ENCODE measurements at regions not wholly inside any gene's neighbourhood (a gene's known extent, or its start where the extent isn't known, plus 50 kb on each side); places are given as distances from the start of the nearest gene placed in this dataset.

DNA sequence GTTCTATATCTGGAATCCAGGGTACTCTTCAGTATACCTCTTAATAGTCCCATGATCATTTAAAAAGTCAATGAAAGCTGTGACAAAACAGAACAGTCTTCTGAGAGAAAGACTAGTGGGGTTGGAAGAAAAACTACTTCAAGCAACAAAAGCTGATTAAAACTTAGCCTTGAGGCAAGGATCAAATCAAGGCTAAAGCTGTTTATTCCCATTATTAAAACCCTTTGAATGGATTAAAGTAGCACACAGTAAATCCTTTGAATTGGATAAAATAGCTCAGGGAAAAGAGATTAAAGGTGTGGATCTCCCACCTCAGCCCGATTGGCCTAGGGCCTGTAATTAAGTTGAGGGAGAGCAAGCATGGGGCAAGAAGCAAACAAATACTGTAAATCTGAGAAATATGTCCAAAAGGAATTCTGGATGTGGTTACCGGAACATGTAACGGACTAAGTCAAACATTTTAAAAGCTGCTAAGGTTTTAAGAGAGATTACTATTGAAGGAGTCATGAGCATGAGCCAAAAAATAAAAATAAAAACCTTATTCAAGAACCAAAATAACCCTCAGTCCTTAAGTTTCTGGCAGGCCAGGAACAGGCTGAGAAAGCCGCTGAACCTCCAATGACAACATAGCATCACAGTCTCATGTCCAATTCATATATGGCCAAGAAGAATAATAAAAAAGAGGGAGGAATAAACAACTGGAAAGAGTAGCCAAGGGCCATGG lies 257.3 kb upstream of the NEIL3 start:
- no peak for DNase-seq

GRCh38 chr4:177057186-177057585 lies 252.5 kb upstream of the NEIL3 start:
- DNase-seq = no peak

- DNase-seq = no peak
These were observed 245.6 kb upstream of the NEIL3 start for GRCh38 chr4:177064116-177064515.

- DNase-seq = no peak
These were observed 244.8 kb upstream of the NEIL3 start for GRCh38 chr4:177064729-177065394.

GRCh38 chr4:177066746-177067145 lies 242.9 kb upstream of the NEIL3 start:
- DNase-seq = no peak

GRCh38 chr4:177070533-177071058 lies 239.1 kb upstream of the NEIL3 start:
- no peak for DNase-seq

DNA sequence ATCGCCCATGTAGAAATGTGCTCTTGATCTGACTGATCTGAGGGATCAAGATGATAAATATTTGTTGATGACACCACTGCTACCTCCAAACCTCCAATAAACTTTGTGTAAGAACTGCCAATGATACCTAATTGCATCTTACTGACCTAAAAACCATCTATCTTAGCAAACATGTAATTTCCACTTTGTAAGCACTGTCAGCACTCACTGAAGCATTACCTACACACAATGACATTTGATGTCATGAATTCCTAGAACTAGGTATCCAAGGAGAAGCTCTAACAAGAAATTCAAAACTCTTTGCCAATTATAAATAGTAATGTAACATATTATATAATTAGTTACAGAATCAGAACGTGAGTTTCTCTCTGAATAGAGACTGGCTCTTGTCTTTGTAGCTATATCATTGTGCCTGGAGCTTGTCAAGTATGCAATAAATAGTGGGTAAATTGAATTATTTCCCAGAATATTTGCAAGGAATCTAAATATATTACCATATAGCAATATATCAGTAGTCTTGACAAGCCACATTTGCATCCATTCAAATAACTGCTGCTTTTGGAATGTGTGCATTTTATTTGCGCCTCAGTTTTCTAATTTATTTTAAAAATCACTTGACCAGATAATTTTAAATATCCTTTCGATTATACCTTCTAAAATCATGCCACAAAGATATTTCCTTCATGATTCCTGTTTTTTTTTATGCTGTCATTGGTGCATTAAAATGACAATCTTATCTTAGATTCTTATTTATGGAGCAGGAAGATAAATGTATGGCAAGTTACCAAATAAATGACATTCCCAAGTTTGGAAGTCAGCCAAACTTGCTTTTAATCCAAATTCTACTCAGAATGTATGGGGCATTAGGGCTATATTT lies 232.3 kb upstream of the NEIL3 start:
- DNase-seq = no peak

DNA sequence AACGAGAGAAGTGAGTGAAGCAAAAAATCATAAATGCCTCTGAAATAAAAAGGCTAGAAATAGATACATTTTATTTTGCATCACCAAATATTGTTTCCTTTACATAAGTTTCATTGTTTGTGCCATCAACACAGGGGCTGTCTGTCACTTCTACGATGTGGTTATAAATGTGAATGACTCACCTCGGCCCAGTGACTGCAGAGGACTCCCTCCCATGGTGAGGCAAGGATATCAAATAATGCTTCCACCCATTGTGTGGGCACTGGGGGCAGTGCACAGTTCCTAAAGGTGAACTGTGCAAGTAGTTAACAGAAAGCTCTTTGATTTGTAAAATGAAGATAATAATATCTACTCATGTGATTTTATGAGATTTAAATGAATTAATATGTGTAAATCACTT lies 230.3 kb upstream of the NEIL3 start:
- DNase-seq = no peak

DNA sequence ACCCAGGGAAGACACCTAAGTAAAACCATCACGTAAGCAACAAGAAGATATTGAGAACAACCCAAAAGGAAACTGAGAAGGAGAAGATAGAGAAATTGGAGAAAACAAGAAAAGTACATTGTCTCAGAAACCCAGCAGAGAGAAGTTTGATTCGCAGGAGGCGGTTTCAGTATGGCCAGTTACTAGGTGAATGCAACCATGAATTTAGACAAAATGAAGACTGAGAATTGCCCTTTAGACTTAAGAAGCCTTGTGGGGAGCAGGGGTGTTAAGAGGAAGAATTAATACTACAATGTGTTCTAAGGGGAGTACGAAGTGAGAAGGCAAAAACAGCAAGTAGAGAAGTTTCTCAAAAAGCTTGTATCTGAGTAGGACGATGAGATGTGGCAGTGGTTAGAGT lies 229.3 kb upstream of the NEIL3 start:
- no peak for DNase-seq

DNA sequence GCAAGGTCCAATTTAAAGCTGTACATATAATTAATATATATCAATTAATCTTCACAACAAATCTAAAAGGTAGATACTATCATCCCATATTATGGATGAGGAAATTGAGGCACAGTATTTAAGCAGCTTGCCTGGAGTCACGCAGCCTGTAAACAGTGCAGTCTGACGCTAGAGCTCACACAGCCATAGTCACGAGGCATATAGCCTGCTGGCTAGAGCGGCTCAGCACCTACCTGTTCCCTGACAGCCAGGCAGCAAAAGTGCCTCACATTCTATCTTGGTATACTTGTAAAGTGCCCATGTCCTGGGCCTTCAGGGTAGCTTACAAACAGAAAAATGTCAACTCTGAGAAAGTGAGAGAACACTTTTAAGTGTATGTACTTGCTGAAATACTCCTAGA lies 222.6 kb upstream of the NEIL3 start:
- no peak for DNase-seq

- no peak for DNase-seq
These were observed 222.2 kb upstream of the NEIL3 start for GRCh38 chr4:177087499-177087898.

DNA sequence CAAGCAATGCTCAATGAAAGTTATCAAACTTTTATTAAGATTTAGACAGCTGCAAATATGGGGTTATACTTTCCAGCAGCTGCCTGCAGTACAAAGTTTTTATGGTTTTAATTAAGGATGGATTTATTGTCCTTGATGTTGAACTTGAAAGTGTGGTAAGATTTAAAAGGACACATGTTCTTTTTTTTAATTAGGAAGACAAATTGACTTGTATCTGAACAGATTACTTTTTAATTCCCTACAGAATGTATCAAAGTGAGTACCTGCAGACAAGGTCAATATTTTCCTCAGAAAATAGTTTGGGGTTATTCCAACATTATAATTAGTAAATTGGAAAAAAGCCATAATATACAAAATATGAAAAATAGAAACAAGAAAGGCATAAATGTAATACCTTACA lies 218.2 kb upstream of the NEIL3 start:
- no peak for DNase-seq

DNA sequence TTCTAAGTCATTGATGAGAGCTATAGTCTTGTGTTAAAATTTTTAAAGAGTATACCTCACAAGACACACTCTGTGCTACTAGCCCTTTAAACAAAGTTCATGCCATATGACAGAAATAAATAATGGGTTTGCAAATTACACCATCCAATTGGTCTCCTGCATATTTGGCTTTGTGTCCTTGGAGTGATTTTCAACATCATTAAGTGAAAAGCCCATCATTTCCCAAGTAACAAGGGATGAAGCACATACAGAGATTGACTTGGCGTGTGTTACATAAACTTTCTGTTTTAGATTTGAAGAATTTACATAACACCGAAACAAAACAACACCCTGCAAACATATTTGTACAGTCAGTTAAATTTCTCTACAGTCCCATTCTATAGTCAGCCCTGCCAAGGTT lies 216.9 kb upstream of the NEIL3 start:
- DNase-seq = no peak

DNA sequence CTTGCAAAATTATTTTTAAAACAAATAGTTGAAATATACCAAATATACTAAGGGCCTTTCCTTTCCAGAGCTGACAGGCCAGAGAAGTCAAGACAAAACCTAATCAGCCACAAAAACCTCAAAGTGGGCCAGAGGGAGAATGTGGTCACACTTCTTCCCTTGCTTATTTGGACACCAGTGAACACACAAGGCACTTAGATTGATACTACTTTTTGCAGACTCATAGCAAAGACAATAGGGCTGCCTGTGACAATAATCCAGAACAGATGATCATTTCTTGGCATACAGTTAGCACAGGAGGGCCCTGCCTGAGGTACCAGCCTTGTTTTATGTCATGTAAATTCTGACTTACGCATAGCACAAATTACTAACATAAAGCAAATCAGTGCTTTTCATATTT lies 215.7 kb upstream of the NEIL3 start:
- DNase-seq = no peak

DNA sequence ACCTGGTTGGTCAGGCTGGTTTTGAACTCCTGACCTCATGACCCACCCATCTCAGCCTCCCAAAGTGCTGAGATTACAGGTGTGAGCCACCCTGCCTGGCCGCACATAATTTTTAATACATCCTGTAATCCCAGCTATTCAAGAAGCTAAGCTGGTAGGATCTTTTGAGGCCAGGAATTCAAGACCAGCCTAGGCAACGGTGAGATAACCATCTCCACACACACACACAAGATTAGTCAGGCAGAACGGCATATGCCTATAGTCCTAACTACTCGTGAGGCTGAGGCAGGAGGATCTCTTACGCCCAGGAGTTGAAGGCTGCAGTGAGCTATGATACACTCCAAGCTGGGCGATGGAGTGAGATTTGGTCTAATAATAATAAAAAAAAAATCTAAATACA lies 212.4 kb upstream of the NEIL3 start:
- no peak for DNase-seq

DNA sequence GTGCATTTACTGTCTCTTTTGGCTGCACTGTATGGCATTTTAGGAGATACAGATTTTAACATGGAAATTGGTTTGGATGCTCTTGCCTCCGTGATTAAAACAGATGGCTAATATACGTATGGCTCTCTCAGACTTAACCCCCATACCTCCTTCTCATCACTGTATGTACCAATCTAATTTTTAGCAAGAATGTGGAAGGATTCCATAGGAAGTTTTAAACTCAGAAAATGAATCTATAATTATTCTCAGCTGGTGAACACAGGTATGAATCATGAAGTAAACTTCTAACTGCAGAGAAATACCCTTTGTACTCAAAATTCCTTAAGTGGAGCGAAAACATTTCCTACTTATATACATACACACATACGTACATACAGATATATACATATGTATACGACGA lies 210.5 kb upstream of the NEIL3 start:
- no peak for DNase-seq

- no peak for DNase-seq
These were observed 209.4 kb upstream of the NEIL3 start for GRCh38 chr4:177100307-177100706.

DNA sequence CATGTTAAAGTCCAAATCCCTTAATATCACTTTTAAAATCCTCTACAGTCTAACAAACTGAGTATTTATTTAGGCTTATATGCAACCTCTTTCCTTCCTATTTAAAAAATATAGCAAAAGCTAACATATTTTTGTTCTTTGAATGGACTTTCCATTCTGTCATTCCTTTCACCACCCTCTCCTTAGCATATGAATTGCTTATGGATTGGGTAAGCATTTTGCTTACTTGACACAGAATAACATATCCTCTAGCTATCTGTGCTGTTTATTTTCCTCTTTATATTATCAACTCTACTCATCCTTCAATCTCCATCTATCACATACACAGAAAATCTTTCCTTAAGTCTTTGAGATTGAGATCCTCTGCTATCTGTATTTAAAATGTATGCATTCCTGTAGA lies 206.1 kb upstream of the NEIL3 start:
- no peak for DNase-seq

GRCh38 chr4:177105536-177105935 lies 204.1 kb upstream of the NEIL3 start:
- no peak for DNase-seq

DNA sequence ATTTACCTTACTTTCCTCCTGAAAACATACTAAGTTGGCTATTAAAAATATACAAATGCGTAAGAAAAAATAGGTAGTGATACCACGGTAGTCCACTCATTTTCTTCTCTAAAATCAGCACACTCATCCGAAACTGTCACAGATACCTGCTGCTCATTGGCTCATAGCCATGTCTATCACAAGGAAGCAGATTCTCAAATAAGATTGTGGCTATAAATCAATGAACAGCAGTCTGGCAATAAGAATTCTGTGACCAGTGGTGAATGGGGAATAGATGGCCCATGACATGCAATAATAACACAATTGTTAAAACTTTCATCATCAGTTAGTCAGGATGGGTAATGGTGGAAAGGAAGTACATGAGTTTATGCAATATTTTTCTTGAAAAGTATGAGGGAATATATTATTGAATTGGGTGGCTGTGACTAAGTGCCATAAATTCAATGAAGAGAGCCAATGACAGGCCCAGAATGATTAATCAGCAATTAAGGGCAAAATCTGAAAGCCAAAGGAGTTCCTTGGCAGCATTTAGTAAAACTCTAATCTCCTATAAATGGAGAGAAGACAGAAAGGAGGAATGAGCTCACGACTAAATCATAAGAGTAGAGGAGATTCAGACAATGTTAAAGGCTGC lies 202.3 kb upstream of the NEIL3 start:
- DNase-seq = no peak

GRCh38 chr4:177108708-177109107 lies 201.0 kb upstream of the NEIL3 start:
- no peak for DNase-seq

DNA sequence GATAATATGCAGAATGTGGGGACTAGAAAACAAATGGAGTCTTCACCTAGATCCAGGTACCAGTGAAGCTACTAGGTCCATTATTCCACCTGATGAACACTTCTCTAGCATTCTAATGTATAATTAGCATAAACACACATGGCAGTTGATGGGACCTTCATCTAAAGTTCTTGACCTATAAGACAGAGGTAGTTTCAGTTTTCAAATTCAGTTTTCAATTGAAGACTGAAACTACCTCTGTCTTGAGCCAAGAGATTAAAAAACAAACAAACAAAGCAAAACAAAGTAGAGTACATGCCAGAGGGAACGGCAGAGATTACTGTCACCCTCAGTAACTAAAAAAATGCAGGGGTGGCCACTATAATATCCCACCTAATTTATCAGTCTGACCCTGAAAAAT lies 199.9 kb upstream of the NEIL3 start:
- no peak for DNase-seq

DNA sequence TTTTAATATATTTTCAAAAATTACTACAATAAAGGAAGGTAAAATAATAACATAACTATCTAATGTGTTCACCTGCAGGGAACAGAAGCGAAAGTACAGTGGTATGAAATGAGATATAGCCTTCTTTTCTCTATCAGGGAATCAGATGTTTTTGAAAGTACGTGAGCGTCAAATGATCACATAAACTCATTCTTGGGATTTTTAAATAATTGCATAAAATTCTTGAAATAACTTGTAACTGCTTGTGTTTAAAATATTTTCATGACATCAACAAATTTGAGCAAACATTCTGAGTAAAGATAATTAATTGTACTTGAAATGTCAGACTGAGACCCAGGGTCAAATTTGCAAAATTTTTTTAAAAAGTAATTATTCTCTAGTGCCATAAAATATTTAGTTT lies 193.5 kb upstream of the NEIL3 start:
- DNase-seq = no peak

Data from activated gamma-delta T cell (primary cell).